Upper lobe of left lung (tissue), 4 donors: ENCODE measurements at regions not wholly inside any gene's neighbourhood (a gene's known extent, or its start where the extent isn't known, plus 50 kb on each side); places are given as distances from the start of the nearest gene placed in this dataset.

Source experiments
- CTCF ChIP-seq, 6 experiments: fragments of 450-650 bp in 4 of 6; fragments of 200-600 bp in 2 of 6; sonication (generic) in 2 of 6; IDR thresholded peaks; one replicate each; pipeline ENCODE4 v1.5.1; 2016 to 2019; ENCODE audit warnings: antibody characterized with exemption in 6 of 6
- POLR2A ChIP-seq, 4 donors: fragments of 450-650 bp; IDR thresholded peaks; one replicate each; pipeline ENCODE4 v1.5.1; 2016 to 2017; ENCODE audit warnings: antibody characterized with exemption in 4 of 4, mild to moderate bottlenecking in 2 of 4

DNA sequence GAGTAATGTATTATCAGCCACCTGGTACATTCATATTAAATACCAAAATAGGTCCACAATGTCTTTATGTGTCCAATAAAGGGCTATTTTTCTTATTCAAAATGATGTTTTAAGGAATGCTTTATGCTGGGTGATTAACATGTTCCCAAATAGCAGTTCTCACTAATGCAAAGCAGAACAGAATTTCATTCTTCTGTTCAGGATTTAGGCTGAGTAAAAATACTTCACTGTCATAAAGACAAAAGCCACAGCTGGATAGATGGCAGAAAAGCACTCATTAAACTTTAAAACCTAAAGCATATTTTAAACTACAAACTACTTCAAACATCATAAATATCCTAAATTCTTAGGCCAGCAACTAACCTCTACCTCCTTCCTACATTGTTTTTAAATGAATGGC lies 244.0 kb downstream of the TMA16 start:
- no peak for TF ChIP-seq CTCF (IDR thresholded peaks at IDR 0.05)
- no peak for TF ChIP-seq POLR2A (IDR thresholded peaks at IDR 0.05)
